Inferior parietal cortex (tissue), 1 donor: ENCODE measurements at regions not wholly inside any gene's neighbourhood (a gene's known extent, or its start where the extent isn't known, plus 50 kb on each side); places are given as distances from the start of the nearest gene placed in this dataset.

Source experiments
- DNase-seq: peaks from one replicate; pipeline ENCODE4 v3.0.0-alpha.2; 2016; ENCODE audit errors: extremely low spot score

- no peak for DNase-seq
Observed at GRCh38 chr13:103844471-103844870, 778.3 kb upstream of the SLC10A2 start.

DNA sequence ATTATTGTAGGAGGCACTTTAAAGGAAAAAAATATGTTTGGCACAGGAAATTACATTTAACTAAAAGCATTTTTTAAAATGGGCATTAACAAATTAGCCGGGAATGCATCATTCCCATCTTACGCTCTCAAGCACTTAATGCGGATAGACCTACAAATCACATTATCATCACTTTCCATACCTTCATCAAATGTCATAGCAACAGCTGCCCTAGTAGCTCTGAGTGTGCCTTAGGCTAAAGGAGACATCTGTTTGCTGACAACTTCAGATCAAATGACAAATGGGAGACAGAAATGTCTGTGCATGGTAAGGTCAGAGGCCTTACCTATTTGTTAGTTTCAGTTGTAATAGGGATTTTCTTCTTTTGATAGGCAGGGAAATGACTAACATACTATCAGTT is 773.2 kb upstream of the SLC10A2 start:
- no peak for DNase-seq

- DNase-seq = no peak
Observed at GRCh38 chr13:103835052-103835451, 768.8 kb upstream of the SLC10A2 start.

DNA sequence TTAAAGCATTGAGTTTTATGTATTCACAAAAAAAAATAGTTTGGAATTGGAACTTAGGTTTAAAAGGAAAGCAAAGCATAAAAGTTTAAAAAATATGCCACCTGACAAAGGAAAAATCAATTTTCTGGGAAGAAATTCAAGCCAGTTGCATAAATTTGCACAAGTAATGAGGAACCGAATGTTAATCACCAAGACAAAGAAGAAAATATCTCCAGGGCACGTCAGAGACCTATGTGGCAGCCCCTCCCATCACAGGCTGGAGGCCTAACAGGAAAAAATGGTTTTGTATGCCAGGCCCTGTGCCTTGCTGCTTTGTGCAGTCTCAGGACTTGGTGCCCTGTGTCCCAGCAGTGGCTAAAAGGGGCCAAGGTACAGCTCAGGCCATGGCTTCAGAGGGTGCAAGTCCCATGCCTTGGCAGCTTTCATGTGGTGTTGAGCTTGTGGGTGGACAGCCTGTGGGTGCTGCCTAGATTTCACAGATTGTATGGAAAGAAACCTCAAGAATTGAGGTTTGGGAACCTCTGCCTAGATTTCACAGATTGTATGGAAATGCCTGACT is 767.2 kb upstream of the SLC10A2 start:
- no peak for DNase-seq

GRCh38 chr13:103815619-103816018 is 749.4 kb upstream of the SLC10A2 start:
- DNase-seq = no peak

GRCh38 chr13:103812971-103813370 is 746.8 kb upstream of the SLC10A2 start:
- no peak for DNase-seq

DNA sequence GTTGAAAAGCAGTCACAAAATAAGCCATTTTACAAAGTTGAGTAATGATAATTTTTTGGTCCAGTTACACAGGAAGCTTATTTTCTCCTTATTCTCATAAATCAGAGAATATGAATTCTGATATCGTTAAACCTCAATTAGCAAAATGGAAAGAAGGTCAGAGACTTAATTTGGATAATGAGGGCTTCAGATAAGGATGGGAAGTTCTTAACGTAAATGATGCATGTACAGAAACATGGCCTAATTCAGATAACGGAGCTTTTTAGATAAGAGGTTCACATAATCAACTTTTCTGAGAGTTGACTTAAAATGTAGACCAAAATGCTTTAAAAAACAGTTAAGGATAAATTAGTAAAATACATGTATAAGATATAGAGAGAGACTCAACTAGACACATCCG is 746.3 kb upstream of the SLC10A2 start:
- DNase-seq = no peak

DNA sequence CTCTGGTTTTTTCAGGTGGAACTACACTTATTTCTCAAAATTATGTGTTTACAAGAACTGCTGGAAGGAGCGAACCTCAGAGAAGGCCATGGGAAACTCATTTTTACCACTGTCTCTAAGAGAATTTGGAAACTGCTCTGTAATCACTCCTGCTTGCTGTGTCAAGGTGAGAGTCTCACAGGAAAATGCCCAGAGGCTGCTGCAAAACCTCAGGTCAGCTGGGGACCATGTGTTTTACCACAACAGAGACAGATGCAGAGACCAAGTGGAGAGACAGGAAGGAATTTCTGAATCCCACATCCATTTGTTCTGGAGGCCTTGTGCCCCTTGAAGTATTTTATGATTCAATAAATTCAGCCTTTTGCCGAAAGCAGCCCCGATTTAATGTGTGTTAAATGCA is 743.8 kb upstream of the SLC10A2 start:
- no peak for DNase-seq

DNA sequence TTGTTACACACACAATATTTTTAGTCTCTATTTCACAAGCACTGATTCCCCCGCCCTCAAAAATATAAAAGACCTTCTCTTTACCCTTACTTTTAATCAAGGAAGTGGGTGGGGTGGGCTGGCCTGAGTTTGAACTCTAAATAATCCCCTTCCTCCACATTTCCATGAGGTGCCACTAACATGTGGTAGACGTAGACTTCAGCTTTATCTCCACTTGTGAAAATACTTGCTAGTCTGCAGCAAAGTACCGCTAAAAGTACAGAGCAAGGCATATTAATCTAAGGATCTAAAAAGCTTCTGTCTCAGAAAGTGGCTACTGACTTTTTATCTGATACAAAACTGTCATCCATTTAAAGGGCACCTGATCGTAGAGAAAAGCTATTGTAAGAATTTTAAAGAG is 739.6 kb upstream of the SLC10A2 start:
- no peak for DNase-seq

DNA sequence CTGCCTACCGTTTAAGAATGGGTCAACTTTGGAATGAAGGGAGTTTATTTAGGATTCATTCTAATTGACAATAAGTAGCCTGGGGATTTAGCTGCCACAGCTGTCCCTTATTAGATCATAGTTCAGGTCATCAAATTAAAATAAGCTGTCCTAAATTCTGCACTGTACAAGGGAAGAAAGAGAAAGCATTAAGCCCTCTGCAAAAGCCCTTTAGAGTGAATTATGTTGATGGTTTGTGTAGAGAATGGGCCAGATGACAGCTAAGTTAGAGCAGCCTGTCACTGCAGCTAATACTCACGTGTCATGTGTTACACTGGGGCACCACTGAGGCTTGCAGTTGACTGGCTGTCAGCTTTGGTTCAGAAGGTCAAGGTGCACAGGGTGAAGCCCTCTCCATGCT is 737.1 kb upstream of the SLC10A2 start:
- DNase-seq = no peak

DNA sequence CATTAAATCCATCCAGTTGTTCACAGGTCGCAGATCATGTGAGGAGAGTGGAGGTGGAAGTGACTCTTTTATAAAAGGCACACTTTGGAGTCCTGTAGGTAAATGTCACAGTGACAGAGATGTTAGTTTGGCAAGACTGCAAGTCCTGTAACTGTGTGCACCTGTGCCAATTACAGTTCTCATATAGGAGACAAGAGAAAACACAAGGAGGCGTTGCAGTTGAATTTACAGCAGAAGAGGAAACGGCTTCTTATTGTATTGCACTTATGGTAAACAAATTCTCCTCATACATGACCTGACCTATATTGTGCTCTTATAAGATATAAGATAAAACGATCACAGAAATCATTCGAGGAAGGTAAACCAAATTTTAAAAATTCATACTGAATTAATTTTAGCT is 732.8 kb upstream of the SLC10A2 start:
- DNase-seq = no peak

DNA sequence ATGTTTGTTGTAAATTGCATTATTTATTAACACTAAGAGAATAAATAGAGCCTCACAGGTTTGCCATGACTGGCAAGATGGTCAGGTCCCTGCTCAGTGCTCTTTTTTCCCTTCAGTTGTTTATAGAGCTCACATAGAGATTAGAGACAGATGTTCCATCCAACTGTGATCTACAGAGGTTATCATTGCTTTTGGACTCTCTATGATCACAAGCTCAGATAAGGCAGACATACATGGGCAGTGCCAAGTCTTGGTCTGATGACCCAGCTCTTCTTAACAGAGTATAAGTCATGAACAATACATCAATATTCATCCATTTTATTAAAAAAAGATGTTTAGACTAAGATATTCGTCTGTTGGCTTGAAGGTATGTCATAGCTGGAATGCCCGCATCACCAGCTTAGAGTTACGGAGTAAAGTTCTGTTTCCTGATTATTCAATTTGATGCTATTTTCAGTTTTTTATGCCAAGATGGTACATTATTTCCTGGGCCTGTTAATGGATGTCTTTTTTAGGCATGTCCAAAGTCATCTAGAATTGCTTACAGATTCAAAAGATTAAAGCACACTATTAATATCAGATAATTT is 729.8 kb upstream of the SLC10A2 start:
- DNase-seq = no peak

DNA sequence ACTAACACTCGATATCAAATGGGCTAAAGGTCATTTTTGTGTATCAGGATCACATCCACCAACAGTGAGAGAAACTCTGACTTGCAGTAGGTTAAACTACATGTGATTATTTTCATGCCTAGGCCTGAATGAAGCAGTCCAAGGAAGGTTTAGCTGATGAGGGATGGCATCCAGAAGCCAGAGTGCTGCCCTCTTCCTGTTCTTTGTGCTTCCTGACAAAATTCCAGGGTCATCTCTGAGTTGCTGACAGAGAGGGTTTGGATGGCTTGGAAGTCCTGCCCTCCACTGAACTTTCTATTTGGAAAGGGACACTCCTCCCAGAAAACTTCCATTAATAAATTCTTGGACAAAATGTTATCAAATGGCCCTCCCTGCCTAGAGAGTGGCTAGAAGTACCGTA is 728.3 kb upstream of the SLC10A2 start:
- DNase-seq = no peak

DNA sequence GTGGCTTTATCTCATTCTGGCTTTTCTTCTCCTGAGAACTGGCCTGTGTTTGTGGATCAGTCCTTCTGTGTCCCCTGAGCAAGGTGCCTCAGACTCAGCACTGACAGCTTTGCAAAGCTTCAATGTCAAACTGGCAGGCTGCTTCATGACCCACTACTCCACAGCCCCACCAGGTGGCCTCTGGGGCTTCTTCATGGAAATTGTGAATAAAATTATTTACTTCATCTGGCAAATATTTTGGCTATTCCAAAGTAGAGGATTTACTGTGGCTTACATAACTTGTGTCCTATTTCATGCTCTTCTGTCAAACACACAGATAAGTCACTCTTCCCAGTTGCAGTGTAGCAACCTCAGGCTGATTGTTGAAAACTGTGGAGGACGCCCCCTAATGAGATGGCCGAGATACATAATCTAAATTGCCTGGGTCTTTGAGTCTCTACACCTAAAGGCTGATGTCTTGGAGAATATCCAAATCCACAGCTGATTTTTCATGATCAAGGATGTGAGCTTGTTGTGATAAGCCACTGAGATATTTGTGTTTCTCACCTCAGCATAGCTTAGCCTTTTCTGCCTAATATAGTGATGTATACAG is 721.9 kb upstream of the SLC10A2 start:
- no peak for DNase-seq

GRCh38 chr13:103772576-103772975 is 706.4 kb upstream of the SLC10A2 start:
- no peak for DNase-seq

- no peak for DNase-seq
Observed at GRCh38 chr13:103762523-103762922, 696.3 kb upstream of the SLC10A2 start.

DNA sequence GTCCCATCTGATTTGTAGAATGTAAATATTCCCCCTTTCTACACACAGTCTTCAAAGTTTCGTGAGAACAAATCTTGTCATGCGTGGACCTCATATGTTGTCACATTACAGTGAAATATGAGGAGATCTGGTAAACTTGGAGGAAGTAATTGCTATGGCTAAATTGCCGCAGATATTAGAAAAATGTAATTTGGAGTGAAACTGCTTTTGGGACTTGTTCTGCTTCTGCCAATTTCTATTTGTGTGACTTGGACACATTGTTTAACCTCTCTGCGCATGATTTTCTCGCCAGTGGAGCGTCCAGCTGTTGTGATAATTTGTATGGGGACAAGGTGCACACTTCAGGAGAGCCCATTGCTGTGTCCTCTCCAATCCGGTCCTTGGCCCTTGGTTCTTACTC is 693.1 kb upstream of the SLC10A2 start:
- DNase-seq = no peak

DNA sequence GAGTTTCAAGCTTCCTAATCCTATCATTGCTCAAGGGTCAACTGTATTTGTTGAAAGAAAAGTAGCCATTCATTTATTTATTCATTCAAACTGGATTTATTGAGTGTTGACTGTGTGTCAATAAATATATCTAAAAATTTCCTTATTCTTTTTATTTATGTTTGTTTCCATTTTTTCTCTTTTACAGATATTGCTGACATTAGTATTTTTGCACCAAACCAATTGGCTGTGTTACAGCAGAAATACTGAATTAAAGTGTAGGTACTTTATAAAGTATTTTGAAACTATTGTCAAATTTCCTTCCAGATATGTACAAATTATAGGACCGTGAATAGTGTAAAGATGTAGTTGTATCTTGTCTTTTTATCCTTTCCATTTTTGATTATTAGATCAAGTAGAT is 692.0 kb upstream of the SLC10A2 start:
- no peak for DNase-seq

GRCh38 chr13:103757361-103757760 is 691.1 kb upstream of the SLC10A2 start:
- DNase-seq = no peak

DNA sequence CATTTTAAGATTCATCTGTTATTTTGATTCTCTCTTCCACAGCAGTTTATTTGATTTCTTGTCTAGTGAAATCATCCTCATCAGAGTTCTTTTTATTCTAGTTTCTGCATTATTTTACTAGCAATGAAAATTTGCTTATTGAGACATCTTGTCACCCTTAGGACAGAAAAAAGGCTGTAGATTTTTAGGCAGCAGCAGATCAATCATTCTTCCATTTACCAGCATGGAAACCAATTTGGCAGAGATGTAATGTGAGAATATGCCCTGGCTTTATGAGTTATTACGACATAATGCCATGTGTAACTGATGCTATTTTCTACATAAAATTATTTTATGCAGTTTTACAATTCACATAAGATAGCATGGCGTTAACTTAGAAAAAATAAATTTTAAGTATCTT is 688.6 kb upstream of the SLC10A2 start:
- no peak for DNase-seq

DNA sequence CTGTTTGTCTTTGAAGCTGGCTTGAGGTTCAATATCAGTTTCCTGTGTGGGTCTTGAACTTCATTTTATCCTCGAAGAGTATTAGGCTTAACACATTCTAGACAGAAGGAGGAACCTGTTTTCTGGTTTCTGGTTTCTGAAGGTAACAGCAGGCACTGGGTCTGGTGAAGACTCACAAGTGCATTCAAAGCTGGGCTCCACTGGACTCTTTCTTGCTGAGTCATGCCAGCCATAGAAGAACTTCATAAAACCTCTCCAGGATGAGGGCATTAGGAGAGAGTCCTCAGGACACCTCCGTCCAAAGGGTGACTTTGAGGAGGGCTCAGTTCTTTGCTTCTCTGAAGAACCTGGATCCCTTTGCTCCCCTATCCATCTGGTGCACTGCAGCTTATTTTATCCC is 668.6 kb upstream of the SLC10A2 start:
- DNase-seq = no peak

GRCh38 chr13:103731959-103732358 is 665.7 kb upstream of the SLC10A2 start:
- DNase-seq = no peak

- DNase-seq = no peak
Observed at GRCh38 chr13:103730407-103730806, 664.2 kb upstream of the SLC10A2 start.

DNA sequence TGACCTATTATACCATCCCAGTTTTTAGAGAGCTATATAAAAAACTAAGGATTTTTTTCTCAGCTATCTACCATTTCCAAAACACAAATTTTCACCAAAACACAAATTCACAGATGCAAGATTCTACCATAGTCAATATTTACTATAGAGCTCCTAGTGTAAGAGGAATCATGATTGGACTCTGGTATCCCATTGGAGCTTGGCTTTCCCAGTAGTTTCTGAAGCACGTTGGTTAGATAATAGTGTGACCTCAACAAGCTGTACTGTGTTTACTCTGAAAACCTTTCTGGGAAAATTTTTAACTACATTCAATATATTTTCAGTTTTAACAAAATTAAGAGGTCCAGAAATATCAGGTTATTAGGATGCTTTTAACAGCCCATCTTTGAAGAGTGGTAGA is 660.6 kb upstream of the SLC10A2 start:
- no peak for DNase-seq
